NCI-H2107 treated with DMSO at 0.1 percent for 48 hours (cell line): ENCODE measurements at regions not wholly inside any gene's neighbourhood (a gene's known extent, or its start where the extent isn't known, plus 50 kb on each side); places are given as distances from the start of the nearest gene placed in this dataset.

Source experiments
- DNase-seq: peaks from one replicate; lab custom pipeline; 2025; ENCODE audit not compliant: unreplicated experiment; lab: John Stamatoyannopoulos, UW

- DNase-seq: no peak
Observed at GRCh38 chr11:70779433-70780245, 381.3 kb downstream of the CTTN start.

GRCh38 chr11:70780246-70780535 is 381.9 kb downstream of the CTTN start:
- DNase-seq: no peak

GRCh38 chr11:70782401-70782913 is 384.1 kb downstream of the CTTN start:
- DNase-seq: peak; percentile 92

- DNase-seq: no peak
Observed at GRCh38 chr11:70783356-70783755, 385.0 kb downstream of the CTTN start.

GRCh38 chr11:70783821-70784220 is 385.5 kb downstream of the CTTN start:
- DNase-seq: no peak

GRCh38 chr11:70785372-70785771 is 387.0 kb downstream of the CTTN start:
- no peak for DNase-seq

GRCh38 chr11:70786021-70786665 is 387.8 kb downstream of the CTTN start:
- DNase-seq: no peak

- no peak for DNase-seq
Observed at GRCh38 chr11:70788248-70789022, 390.1 kb downstream of the CTTN start.

- no peak for DNase-seq
Observed at GRCh38 chr11:70790671-70791300, 392.5 kb downstream of the CTTN start.

- no peak for DNase-seq
Observed at GRCh38 chr11:70796648-70797227, 398.4 kb downstream of the CTTN start.

GRCh38 chr11:70798296-70798695 is 400.0 kb downstream of the CTTN start:
- no peak for DNase-seq

GRCh38 chr11:70799386-70799785 is 401.1 kb downstream of the CTTN start:
- no peak for DNase-seq

GRCh38 chr11:70802185-70802584 is 403.9 kb downstream of the CTTN start:
- DNase-seq: no peak

GRCh38 chr11:70804139-70804837 is 406.0 kb downstream of the CTTN start:
- DNase-seq: no peak

GRCh38 chr11:70805243-70805642 is 406.9 kb downstream of the CTTN start:
- no peak for DNase-seq

GRCh38 chr11:70805971-70806370 is 407.6 kb downstream of the CTTN start:
- no peak for DNase-seq

GRCh38 chr11:70806461-70807194 is 408.3 kb downstream of the CTTN start:
- DNase-seq: no peak

GRCh38 chr11:70807195-70807543 is 408.8 kb downstream of the CTTN start:
- DNase-seq: no peak

- no peak for DNase-seq
Observed at GRCh38 chr11:70808686-70809375, 410.5 kb downstream of the CTTN start.
